NB4 (cell line): ENCODE measurements at regions not wholly inside any gene's neighbourhood (a gene's known extent, or its start where the extent isn't known, plus 50 kb on each side); places are given as distances from the start of the nearest gene placed in this dataset.

Experiments used
- CTCF ChIP-seq: IDR thresholded peaks from one replicate; pipeline ENCODE4 v1.5.1; 2012; ENCODE audit warnings: low read depth, low read length
- POLR2A ChIP-seq: IDR thresholded peaks from 2 replicates; pipeline ENCODE4 v1.6.1; 2011; ENCODE audit warnings: mild to moderate bottlenecking; ENCODE audit not compliant: insufficient read length; ENCODE audit errors: extremely low read depth

DNA sequence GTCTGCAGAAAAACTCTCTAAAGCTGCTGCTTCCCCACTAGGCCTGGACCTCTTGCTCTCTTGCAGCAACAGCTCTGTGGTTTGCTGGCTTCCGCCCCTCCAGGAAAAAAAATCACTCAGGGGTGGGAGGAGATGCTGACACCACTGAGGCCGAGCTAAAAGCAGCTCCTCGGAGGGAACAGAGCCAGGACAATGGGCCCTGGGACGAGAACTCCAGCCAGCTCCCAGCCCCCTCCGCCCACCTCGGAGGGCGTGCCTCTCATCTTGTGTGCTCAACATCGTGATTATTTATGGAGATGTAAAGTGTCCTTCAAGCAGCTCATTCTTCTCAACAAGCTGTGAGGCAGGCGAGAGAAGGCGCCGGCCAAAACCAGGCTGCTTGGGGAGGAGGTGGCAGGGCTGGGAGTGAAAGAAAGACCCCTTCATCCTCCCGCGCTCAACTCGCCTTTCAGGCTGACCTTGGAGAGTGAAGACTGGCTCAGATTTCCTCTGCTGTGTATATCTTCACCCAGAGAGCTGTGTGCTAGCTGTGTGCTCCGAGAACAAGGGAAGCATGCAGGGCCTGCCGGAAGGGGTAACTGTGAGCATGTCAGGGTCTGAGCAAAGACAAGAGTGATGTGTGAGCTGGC, 53.5 kb upstream of the LRFN2 start:
- TF ChIP-seq CTCF, result no peak
- TF ChIP-seq POLR2A, result no peak
